ENCODE measurements at regions not wholly inside any gene's neighbourhood (a gene's known extent, or its start where the extent isn't known, plus 50 kb on each side); places are given as distances from the start of the nearest gene placed in this dataset.
A peak's percentile ranks its signal among the peaks of the same experiment; 100 is the strongest.

DNA sequence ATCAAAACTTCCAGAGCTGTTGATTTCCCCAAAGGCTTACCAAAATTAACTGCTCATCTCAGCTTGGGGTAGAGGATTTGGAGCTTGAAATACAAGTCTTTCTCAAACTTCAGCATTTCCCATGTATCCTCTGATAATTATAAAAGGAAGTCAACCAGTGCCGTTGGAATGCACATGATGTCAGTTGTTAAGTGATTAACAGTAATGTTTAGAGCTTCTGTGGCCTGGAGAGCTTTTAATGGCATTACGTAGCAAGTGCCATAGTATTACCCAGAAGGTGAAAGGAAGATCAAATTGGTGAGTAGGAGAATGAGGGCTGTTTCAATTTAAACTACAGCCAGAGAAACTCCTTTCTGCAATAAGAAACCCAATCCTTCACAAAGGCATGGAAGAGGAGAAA lies 62.5 kb upstream of the PTPRR start:
- H3K9me3 ChIP-seq (ENCODE audit: control insufficient read depth, insufficient read depth, low read length) = no peaks in the 10 kb centered on the region
- H4K8ac ChIP-seq (ENCODE audit: low read depth in 2 of 2, low read length in 2 of 2) = no peak overlapping the region
- no peak overlapping the region for H3K9ac ChIP-seq (ENCODE audit: low read depth, low read length)
- ATAC-seq (ENCODE audit: low read depth) = no peak
- H4K20me1 ChIP-seq (ENCODE audit: insufficient read depth, low read length) = no peaks in the 10 kb centered on the region
- H3K23ac ChIP-seq (ENCODE audit: low read depth, low read length) = no peak overlapping the region
- CTCF ChIA-PET = no interaction called here
- H4K91ac ChIP-seq (ENCODE audit: insufficient read depth, low read depth, low read length) = no peak overlapping the region
- H4K5ac ChIP-seq (ENCODE audit: low read depth, low read length) = no peak overlapping the region
- H3K56ac ChIP-seq (ENCODE audit: extremely low read depth, insufficient read depth, low read length) = no peak overlapping the region
- H3K4me2 ChIP-seq (ENCODE audit: low read depth, low read length) = no peak overlapping the region
- H3K4me1 ChIP-seq (ENCODE audit: control insufficient read depth, insufficient read depth, low read length) = no peaks in the 10 kb centered on the region
- H2BK5ac ChIP-seq (ENCODE audit: low read depth, low read length, poor library complexity, severe bottlenecking) = no peak overlapping the region
- TF ChIP-seq CEBPB (IDR thresholded peaks at IDR 0.05; ENCODE audit: low read depth, low read length) = no peak
- no peak for TF ChIP-seq RAD21 (IDR thresholded peaks at IDR 0.05; ENCODE audit: low read length)
- no peak for TF ChIP-seq CHD1 (IDR thresholded peaks at IDR 0.05; ENCODE audit: low read depth, low read length)
- no peak for TF ChIP-seq SMC3 (IDR thresholded peaks at IDR 0.05; ENCODE audit: low read depth, low read length)
- no peak overlapping the region for H3K18ac ChIP-seq (ENCODE audit: low read depth, low read length)
- no peak overlapping the region for H2BK120ac ChIP-seq (ENCODE audit: low read depth, low read length)
- H2AK5ac ChIP-seq (ENCODE audit: low read depth, low read length) = no peak overlapping the region
- no peak overlapping the region for H3K14ac ChIP-seq (replicated peaks; ENCODE audit: low read depth, low read length)
- no peaks in the 10 kb centered on the region for H3K27me3 ChIP-seq (ENCODE audit: control insufficient read depth, insufficient read depth, low read length)
- no peak overlapping the region for H3K4me3 ChIP-seq (ENCODE audit: insufficient read depth, low read depth, low read length)
- H3K9me1 ChIP-seq (ENCODE audit: insufficient read depth, low read length) = no peaks in the 10 kb centered on the region
- intact Hi-C loops (cut with micrococcal nuclease) = no loop called here
- H2AK9ac ChIP-seq (replicated peaks; ENCODE audit: low read depth, low read length, poor library complexity) = no peak overlapping the region
- H3K4ac ChIP-seq (ENCODE audit: low read depth, low read length) = no peak overlapping the region
- no peaks in the 10 kb centered on the region for H3K36me3 ChIP-seq (ENCODE audit: control insufficient read depth, insufficient read depth, low read length)
- dilution Hi-C loops (cut with HindIII; ENCODE audit: low sequenced_read_pairs, unreplicated experiment) = no loop called here
- H3K79me1 ChIP-seq (ENCODE audit: low read depth in 1 of 2, low read length in 2 of 2) = no peaks in the 10 kb centered on the region
- no peak overlapping the region for H2BK15ac ChIP-seq (ENCODE audit: low read depth, low read length)
- no TSS peak for BruUV-seq (replicated peaks)
- no CpG with 5 or more reads among the region's 2 CpGs for WGBS, 2 experiments (ENCODE audit: extremely low coverage in 2 of 2, insufficient read length in 1 of 2)
- DNase-seq = peak; percentile 19
- in situ Hi-C loops (cut with MboI; ENCODE audit: low sequenced_read_pairs) = no loop called here
- H3K27ac ChIP-seq (ENCODE audit: insufficient read depth, low read length) = no peak overlapping the region
- POLR2A ChIA-PET (ENCODE audit: unreplicated experiment) = no interaction called here
- no peak overlapping the region for H2AFZ ChIP-seq (replicated peaks; ENCODE audit: low read length, poor library complexity)
- no peak overlapping the region for H2BK20ac ChIP-seq (ENCODE audit: low read depth, low read length)

Measured in IMR-90 (cell line).